NT2/D1 (cell line): ENCODE measurements at regions not wholly inside any gene's neighbourhood (a gene's known extent, or its start where the extent isn't known, plus 50 kb on each side); places are given as distances from the start of the nearest gene placed in this dataset.

Experiments used
- DNase-seq: peaks from one replicate; pipeline ENCODE4 v3.0.0-alpha.2; 2011; ENCODE audit warnings: low read depth, low spot score
- H3K27me3 ChIP-seq: 2 replicates; pipeline ENCODE4 v1.6.0; 2011; ENCODE audit warnings: mild to moderate bottlenecking; ENCODE audit not compliant: insufficient read length, insufficient read depth
- H3K36me3 ChIP-seq: 2 replicates; pipeline ENCODE4 v1.6.1; 2011; ENCODE audit warnings: mild to moderate bottlenecking, low read length, mixed read lengths; ENCODE audit not compliant: insufficient read depth, insufficient read length
- H3K4me1 ChIP-seq: 2 replicates; pipeline ENCODE4 v1.5.1; 2011; ENCODE audit not compliant: insufficient read depth, insufficient read length
- H3K4me3 ChIP-seq: 2 replicates; pipeline ENCODE4 v1.5.1; 2011; ENCODE audit warnings: low read depth; ENCODE audit not compliant: insufficient read length
- H3K9ac ChIP-seq: 2 replicates; pipeline ENCODE4 v1.6.0; 2011; ENCODE audit warnings: low read depth; ENCODE audit not compliant: insufficient read length
- H3K9me3 ChIP-seq: 2 replicates; pipeline ENCODE4 v1.5.1; 2011; ENCODE audit warnings: mild to moderate bottlenecking, low read length; ENCODE audit not compliant: insufficient read depth
- SUZ12 ChIP-seq: IDR thresholded peaks from 2 replicates; pipeline ENCODE4 v1.6.1; 2011; ENCODE audit not compliant: insufficient read length, insufficient read depth; ENCODE audit errors: extremely low read depth
- YY1 ChIP-seq: IDR thresholded peaks from 2 replicates; pipeline ENCODE4 v1.6.1; 2011; ENCODE audit not compliant: insufficient read length, insufficient read depth
- ZNF274 ChIP-seq: IDR thresholded peaks from 2 replicates; pipeline ENCODE4 v1.6.1; 2011; ENCODE audit warnings: mild to moderate bottlenecking, low read depth, low read length

DNA sequence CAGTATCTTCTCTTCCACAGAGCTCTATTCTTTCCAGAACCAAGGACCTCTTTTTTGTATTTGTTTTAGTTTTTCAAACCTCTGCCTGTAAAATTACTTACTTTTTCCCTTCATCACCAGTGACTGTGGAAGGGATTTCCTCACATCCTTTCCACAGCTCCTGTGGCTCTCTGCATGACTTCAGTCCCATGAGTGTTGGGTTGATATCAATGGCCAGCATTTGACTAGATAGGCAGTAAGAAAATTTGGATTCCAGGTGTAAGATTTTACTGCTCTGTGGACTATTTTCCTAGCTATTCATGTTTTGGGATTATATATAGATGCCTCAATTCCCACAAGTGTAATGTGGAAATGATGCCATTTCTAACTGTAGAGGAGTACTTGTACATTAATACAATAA, 171.5 kb upstream of the PTBP2 start:
- no peaks in the 10 kb centered on the region for H3K9me3 ChIP-seq
- H3K36me3 ChIP-seq, result no peaks in the 10 kb centered on the region
- no peak overlapping the region for H3K9ac ChIP-seq
- no peaks in the 10 kb centered on the region for H3K4me1 ChIP-seq
- no peak for TF ChIP-seq YY1
- TF ChIP-seq SUZ12, result no peak
- no peak for TF ChIP-seq ZNF274
- no peak for DNase-seq
- H3K4me3 ChIP-seq, result no peak overlapping the region
- no peaks in the 10 kb centered on the region for H3K27me3 ChIP-seq

DNA sequence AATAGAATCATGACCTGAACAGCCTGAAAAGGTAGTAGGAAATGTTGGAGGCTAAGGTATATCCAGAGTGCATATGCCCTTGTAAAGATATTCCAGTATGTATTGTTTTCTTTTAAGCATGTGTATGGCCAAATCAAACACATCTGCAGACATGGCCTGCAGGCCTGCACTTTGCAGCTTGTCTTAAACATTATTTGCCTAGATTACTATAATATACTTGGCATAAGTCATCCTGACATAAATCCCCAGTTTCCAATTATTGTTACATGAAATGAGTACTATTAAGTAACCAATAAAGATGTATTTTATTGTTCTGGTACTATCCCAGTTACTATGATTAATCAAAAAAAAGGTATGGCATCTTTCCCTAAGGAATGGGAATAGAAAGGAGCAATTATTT, 169.1 kb upstream of the PTBP2 start:
- DNase-seq, result no peak
- TF ChIP-seq YY1 (no peak), SUZ12 (no peak), ZNF274 (no peak)
- H3K4me1 ChIP-seq, result no peaks in the 10 kb centered on the region
- no peaks in the 10 kb centered on the region for H3K27me3 ChIP-seq
- no peak overlapping the region for H3K9ac ChIP-seq
- H3K9me3 ChIP-seq, result no peaks in the 10 kb centered on the region
- no peak overlapping the region for H3K4me3 ChIP-seq
- no peaks in the 10 kb centered on the region for H3K36me3 ChIP-seq

DNA sequence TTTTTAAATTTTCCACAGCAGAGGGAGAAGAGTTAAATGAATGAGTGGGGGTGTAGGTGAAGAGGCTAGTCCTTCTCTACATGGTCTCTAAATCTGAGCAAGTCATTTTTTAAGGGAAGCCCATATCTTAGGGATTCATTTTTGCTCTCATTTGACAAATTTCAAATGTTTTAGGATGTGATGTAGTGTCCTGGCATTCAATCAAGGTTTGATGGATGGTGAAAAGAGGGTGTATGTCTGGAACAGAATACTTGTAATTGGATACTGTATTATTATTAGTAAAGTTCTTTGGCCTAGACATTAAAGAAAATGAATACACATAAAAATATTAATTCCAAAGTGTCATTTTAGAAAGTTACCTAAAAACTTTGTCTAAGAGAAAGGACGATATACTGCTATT, 167.8 kb upstream of the PTBP2 start:
- no peaks in the 10 kb centered on the region for H3K9me3 ChIP-seq
- no peaks in the 10 kb centered on the region for H3K36me3 ChIP-seq
- no peak for DNase-seq
- H3K27me3 ChIP-seq, result no peaks in the 10 kb centered on the region
- no peaks in the 10 kb centered on the region for H3K4me1 ChIP-seq
- no peak for TF ChIP-seq YY1
- TF ChIP-seq SUZ12, result no peak
- TF ChIP-seq ZNF274, result no peak
- no peak overlapping the region for H3K9ac ChIP-seq
- H3K4me3 ChIP-seq, result no peak overlapping the region

DNA sequence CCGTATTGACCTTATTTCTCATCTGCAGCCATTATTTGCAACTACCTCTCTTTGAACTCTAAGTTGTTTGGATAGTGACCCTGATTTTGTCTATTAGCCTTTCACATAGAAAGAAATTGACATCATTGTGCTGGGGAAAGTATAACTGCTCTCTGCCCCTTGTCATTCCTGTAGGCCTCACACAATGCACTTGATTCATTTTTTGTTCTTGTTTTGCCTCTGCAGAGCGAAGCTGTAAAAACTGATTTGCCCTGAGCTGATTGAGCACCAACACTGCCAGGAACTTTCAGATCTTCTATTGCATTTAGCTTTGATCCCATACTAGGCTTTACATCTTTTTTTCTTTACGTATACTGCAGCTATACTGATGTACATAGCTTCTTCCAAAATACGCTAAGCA, 167.2 kb upstream of the PTBP2 start:
- Histone ChIP-seq H3K27me3 (no peaks in the 10 kb centered on the region), H3K36me3 (no peaks in the 10 kb centered on the region), H3K4me3 (no peak overlapping the region), H3K4me1 (no peaks in the 10 kb centered on the region), H3K9me3 (no peaks in the 10 kb centered on the region), H3K9ac (no peak overlapping the region)
- TF ChIP-seq ZNF274 (no peak), SUZ12 (no peak), YY1 (no peak)
- no peak for DNase-seq

DNA sequence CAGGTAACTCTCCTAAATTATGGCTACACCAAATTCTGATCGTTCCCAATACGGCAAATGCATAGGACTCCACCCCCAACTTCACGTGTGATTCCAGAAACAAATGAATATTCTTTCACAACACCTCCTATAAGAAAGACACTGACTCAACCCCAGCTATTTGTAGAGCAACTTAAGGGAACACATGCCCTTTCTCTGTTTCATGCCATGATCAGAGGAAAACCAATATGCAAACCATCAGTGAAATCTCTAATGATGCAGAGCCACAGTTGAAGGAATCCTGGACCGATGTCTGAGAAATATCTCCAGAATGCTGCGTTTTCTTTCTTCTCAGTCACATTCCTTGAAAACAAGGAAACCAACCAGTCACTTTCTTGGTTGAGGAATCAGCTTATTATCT, 164.2 kb upstream of the PTBP2 start:
- H3K9me3 ChIP-seq, result peaks cover 10% of the 10 kb centered on the region
- no peak for DNase-seq
- H3K9ac ChIP-seq, result no peak overlapping the region
- TF ChIP-seq ZNF274, result no peak
- TF ChIP-seq YY1, result no peak
- no peak for TF ChIP-seq SUZ12
- no peak overlapping the region for H3K4me3 ChIP-seq
- H3K4me1 ChIP-seq, result no peaks in the 10 kb centered on the region
- no peaks in the 10 kb centered on the region for H3K36me3 ChIP-seq
- no peaks in the 10 kb centered on the region for H3K27me3 ChIP-seq

DNA sequence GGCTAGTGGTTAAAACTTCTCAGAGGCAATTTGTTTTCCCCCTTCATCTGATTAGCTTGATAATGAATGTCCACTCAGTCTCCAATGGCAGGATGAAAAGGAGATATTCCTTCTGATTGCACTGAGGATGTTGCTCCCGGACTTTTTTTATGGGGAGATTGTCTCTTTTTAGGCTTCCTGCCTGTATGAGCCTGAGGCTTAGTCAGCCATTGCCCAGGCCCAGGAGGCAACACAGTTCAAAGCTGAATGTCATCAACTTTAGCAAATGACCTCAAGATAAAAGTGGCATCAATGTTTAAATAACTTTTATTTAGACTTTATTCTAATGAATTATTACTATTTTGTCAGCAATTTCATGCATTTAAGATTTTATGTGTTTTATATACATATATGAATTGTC, 162.9 kb upstream of the PTBP2 start:
- no peak for TF ChIP-seq ZNF274
- no peak for TF ChIP-seq YY1
- TF ChIP-seq SUZ12, result no peak
- Histone ChIP-seq H3K9ac (no peak overlapping the region), H3K27me3 (no peaks in the 10 kb centered on the region), H3K4me1 (no peaks in the 10 kb centered on the region), H3K36me3 (no peaks in the 10 kb centered on the region), H3K4me3 (no peak overlapping the region), H3K9me3 (peaks cover 10% of the 10 kb centered on the region)
- no peak for DNase-seq

DNA sequence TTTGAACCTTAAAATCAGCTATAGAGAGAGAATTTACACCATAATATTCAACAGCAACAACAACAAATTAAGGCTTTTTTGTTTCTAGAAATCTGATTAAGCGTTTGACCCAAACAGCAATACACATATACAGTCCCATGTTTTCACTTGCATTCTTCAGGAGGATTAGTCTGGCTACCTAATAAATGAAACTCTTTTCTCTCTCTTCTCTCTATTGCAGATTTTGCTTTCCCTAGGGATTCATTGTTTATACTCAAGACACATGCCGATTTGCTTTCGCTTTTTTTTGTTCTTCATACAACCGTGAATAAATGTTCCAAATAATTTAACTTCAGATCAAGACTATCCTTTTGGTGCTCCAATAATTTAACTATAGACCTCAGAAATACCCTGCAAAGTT, 162.4 kb upstream of the PTBP2 start:
- no peak for TF ChIP-seq YY1
- TF ChIP-seq ZNF274, result no peak
- no peak for TF ChIP-seq SUZ12
- H3K4me1 ChIP-seq, result no peaks in the 10 kb centered on the region
- no peak overlapping the region for H3K9ac ChIP-seq
- H3K4me3 ChIP-seq, result no peak overlapping the region
- no peaks in the 10 kb centered on the region for H3K36me3 ChIP-seq
- peaks cover 10% of the 10 kb centered on the region for H3K9me3 ChIP-seq
- H3K27me3 ChIP-seq, result no peaks in the 10 kb centered on the region
- no peak for DNase-seq
